VCaP (cell line): ENCODE measurements at regions not wholly inside any gene's neighbourhood (a gene's known extent, or its start where the extent isn't known, plus 50 kb on each side); places are given as distances from the start of the nearest gene placed in this dataset.

Source experiments
- H3K27ac ChIP-seq: fragments of 450-650 bp; 2 replicates; pipeline ENCODE4 v1.5.1; 2017
- CTCF ChIP-seq: fragments of 450-650 bp; conservative IDR thresholded peaks from 2 replicates; pipeline ENCODE4 v1.5.1; 2017; ENCODE audit warnings: mild to moderate bottlenecking, moderate library complexity

- H3K27ac ChIP-seq: no peak overlapping the region
- TF ChIP-seq CTCF: no peak
Observed at GRCh38 chr10:111148025-111148424, 71.2 kb downstream of the ADRA2A start.

GRCh38 chr10:111148440-111148839 lies 71.6 kb downstream of the ADRA2A start:
- H3K27ac ChIP-seq: no peak overlapping the region
- no peak for TF ChIP-seq CTCF

- no peak overlapping the region for H3K27ac ChIP-seq
- no peak for TF ChIP-seq CTCF
Observed at GRCh38 chr10:111150691-111151090, 73.9 kb downstream of the ADRA2A start.

GRCh38 chr10:111151595-111152307 lies 74.9 kb downstream of the ADRA2A start:
- TF ChIP-seq CTCF: no peak
- H3K27ac ChIP-seq: no peak overlapping the region

GRCh38 chr10:111156754-111157153 lies 79.9 kb downstream of the ADRA2A start:
- no peak for TF ChIP-seq CTCF

GRCh38 chr10:111158595-111158994 lies 81.8 kb downstream of the ADRA2A start:
- H3K27ac ChIP-seq: no peak overlapping the region
- no peak for TF ChIP-seq CTCF

More at GRCh38 chr10:111156754-111157153, 79.9 kb downstream of the ADRA2A start:
- no peak overlapping the region for H3K27ac ChIP-seq

GRCh38 chr10:111161109-111161874 lies 84.5 kb downstream of the ADRA2A start:
- TF ChIP-seq CTCF: no peak
- no peak overlapping the region for H3K27ac ChIP-seq
